ENCODE measurements at regions not wholly inside any gene's neighbourhood (a gene's known extent, or its start where the extent isn't known, plus 50 kb on each side); places are given as distances from the start of the nearest gene placed in this dataset.

DNA sequence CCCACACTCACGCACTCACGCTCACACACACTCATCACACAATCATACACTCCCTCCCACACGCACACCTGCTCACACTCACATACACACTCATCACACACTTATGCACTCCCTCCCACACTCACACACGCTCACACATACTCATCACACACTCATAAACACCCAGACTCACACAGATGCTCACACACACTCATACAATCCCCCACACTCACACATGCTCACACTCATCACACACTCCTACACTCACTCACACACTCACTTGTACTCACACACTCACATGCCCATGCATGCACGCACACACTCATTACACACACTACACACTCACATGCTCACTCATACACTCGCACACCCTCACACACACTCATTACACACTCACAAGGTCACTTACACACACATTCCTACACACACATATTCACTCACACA, 131.1 kb upstream of the PDE10A start:
- TF ChIP-seq HDGF (IDR thresholded peaks at IDR 0.05; ENCODE audit: borderline replicate concordance): no peak
- no peak for TF ChIP-seq ZNF384 (IDR thresholded peaks at IDR 0.05)
- TF ChIP-seq, protein P1, sequence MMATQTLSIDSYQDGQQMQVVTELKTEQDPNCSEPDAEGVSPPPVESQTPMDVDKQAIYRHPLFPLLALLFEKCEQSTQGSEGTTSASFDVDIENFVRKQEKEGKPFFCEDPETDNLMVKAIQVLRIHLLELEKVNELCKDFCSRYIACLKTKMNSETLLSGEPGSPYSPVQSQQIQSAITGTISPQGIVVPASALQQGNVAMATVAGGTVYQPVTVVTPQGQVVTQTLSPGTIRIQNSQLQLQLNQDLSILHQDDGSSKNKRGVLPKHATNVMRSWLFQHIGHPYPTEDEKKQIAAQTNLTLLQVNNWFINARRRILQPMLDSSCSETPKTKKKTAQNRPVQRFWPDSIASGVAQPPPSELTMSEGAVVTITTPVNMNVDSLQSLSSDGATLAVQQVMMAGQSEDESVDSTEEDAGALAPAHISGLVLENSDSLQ (IDR thresholded peaks at IDR 0.05): no peak; the same call in 1 of the 2 replicates
- TF ChIP-seq SUZ12 (IDR thresholded peaks at IDR 0.05): no peak
- TF ChIP-seq ELF4 (IDR thresholded peaks at IDR 0.05): no peak
- TF ChIP-seq FOXA1 (IDR thresholded peaks at IDR 0.05): no peak
- TF ChIP-seq TARDBP (IDR thresholded peaks at IDR 0.05): no peak
- TF ChIP-seq BHLHE40 (IDR thresholded peaks at IDR 0.05; ENCODE audit: borderline replicate concordance): no peak
- no peak for TF ChIP-seq SP1 (IDR thresholded peaks at IDR 0.05)
- no peak for TF ChIP-seq CTBP1 (IDR thresholded peaks at IDR 0.05; ENCODE audit: borderline replicate concordance)
- no peak for TF ChIP-seq FOXK2 (IDR thresholded peaks at IDR 0.05)
- TF ChIP-seq FOXM1 (IDR thresholded peaks at IDR 0.05; ENCODE audit: borderline replicate concordance): no peak
- TF ChIP-seq LEF1 (IDR thresholded peaks at IDR 0.05; ENCODE audit: borderline replicate concordance): no peak
- TF ChIP-seq NFRKB (IDR thresholded peaks at IDR 0.05): no peak

Data from HEK293T (cell line).